ENCODE measurements at regions not wholly inside any gene's neighbourhood (a gene's known extent, or its start where the extent isn't known, plus 50 kb on each side); places are given as distances from the start of the nearest gene placed in this dataset.

GRCh38 chr18:51821610-51822009 lies 518.4 kb upstream of the DCC start:
- no peak for TF ChIP-seq SUZ12 (IDR thresholded peaks at IDR 0.05)
- TF ChIP-seq FOXA1 (IDR thresholded peaks at IDR 0.05) = no peak
- TF ChIP-seq ELF4 (IDR thresholded peaks at IDR 0.05) = no peak
- TF ChIP-seq SP1 (IDR thresholded peaks at IDR 0.05) = no peak
- no peak for TF ChIP-seq FOXK2 (IDR thresholded peaks at IDR 0.05)
- TF ChIP-seq ZNF384 (IDR thresholded peaks at IDR 0.05) = no peak
